Fibroblast of mammary gland (primary cell): ENCODE measurements at regions not wholly inside any gene's neighbourhood (a gene's known extent, or its start where the extent isn't known, plus 50 kb on each side); places are given as distances from the start of the nearest gene placed in this dataset.

Source experiments
- DNase-seq: peaks from one replicate; pipeline ENCODE4 v3.0.0-alpha.2; 2010; ENCODE audit warnings: low read depth
- H3K4me3 ChIP-seq: 2 replicates; pipeline ENCODE4 v1.5.1; 2011; ENCODE audit warnings: low read depth, mild to moderate bottlenecking, low read length, moderate library complexity; ENCODE audit not compliant: control insufficient read depth
- TF ChIP-seq, protein P1 (sequence below): conservative IDR thresholded peaks from 2 replicates; pipeline ENCODE4 v1.5.1; 2011; ENCODE audit warnings: low read depth, low read length, inconsistent platforms; ENCODE audit not compliant: control insufficient read depth, insufficient read depth

DNA sequence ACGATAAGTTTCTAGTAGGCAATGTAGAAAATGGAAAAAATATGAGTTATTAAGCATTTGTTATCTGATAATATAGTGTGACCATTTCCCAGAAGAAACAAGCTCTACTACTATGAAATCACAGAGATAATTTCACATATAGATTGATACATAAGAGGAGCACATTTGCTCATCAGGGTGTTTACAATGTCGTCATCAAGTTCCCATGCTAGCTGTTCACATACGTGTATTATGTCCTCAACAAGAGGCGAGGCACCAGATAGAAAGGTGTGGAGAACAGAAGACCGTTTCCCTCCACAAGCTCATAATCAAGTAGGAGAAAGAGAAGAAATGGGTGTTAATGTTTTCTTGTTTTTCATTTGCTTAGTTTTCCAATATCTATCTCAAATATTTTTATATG, 326.1 kb upstream of the ARID1B start:
- no peak overlapping the region for H3K4me3 ChIP-seq
- TF ChIP-seq, protein P1, sequence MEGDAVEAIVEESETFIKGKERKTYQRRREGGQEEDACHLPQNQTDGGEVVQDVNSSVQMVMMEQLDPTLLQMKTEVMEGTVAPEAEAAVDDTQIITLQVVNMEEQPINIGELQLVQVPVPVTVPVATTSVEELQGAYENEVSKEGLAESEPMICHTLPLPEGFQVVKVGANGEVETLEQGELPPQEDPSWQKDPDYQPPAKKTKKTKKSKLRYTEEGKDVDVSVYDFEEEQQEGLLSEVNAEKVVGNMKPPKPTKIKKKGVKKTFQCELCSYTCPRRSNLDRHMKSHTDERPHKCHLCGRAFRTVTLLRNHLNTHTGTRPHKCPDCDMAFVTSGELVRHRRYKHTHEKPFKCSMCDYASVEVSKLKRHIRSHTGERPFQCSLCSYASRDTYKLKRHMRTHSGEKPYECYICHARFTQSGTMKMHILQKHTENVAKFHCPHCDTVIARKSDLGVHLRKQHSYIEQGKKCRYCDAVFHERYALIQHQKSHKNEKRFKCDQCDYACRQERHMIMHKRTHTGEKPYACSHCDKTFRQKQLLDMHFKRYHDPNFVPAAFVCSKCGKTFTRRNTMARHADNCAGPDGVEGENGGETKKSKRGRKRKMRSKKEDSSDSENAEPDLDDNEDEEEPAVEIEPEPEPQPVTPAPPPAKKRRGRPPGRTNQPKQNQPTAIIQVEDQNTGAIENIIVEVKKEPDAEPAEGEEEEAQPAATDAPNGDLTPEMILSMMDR: no peak
- no peak for DNase-seq

DNA sequence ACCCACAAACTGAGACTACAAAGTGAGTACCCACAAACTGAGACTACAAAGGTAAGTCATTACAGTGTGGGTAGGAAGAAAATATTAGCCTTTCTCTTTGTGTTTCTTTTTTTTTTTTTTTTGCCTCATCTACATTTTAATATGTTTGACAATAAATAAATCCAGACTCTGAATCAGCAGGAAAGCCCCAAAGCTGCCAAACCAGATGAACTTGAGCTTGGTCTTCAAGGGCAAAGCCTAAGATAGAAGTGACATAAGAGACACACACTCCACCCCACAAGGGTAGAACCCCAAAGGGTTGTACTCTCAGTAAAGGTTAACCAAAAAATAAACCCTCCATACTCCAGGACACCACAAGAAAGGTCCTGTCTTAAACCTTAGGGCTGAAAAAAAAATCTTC, 326.8 kb upstream of the ARID1B start:
- TF ChIP-seq, protein P1: no peak
- no peak overlapping the region for H3K4me3 ChIP-seq
- no peak for DNase-seq

DNA sequence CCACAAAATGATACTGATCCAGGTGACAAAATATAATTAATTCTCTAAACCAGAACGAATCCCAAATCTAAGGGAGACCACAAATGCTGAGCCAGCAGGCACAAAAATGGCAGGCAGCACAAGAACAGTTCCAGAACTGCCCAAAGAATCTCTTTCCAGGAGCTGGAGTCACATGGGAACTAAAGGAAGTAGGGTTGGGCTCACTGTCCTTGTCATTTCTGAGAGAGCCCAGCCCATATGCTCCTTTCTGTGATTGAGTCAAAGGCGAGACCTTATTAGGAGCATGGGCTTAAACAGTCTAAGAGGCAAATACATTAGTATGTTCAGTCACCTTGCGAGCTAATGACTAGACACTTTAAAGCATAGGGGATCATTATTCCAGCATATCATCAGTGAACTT, 327.6 kb upstream of the ARID1B start:
- DNase-seq: no peak
- H3K4me3 ChIP-seq: no peak overlapping the region
- TF ChIP-seq, protein P1: no peak

DNA sequence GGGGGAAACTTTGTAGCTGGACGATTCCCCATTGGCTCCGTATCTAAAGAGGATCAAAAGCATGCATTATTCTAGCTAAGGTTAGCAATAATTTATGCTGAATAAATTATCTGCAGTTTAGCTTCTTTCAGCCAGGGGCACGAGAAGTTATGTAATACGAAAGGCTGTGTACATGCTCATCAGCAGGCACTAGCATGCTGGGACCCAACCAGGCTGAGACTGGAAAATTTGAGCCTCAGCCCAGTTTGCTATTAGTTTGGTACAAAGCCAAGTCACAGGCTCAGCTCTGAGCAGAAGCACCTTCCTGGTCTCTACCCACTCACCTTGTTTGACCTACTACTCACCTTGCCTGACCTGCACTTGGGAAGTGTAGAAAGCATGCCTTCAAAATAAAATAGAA, 328.1 kb upstream of the ARID1B start:
- DNase-seq: no peak
- H3K4me3 ChIP-seq: no peak overlapping the region
- TF ChIP-seq, protein P1: no peak

DNA sequence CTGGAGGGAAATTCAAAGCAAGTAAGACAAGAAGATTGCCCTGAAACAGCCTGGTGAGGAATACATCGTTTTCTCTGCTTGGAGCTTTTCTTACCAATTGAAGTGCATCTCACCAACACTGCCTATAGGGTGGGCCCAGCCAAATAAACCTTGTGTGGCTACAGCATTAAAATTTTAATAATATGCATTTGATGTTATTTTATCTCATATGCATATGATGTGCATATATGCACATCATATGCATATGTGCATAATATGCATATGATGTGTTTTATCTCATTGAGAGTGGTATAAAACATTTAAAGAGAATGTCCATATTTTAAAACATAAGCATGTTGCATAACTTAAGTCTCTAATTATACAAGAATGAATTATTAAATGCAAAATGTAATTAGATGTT, 328.6 kb upstream of the ARID1B start:
- no peak overlapping the region for H3K4me3 ChIP-seq
- no peak for DNase-seq
- TF ChIP-seq, protein P1: no peak

DNA sequence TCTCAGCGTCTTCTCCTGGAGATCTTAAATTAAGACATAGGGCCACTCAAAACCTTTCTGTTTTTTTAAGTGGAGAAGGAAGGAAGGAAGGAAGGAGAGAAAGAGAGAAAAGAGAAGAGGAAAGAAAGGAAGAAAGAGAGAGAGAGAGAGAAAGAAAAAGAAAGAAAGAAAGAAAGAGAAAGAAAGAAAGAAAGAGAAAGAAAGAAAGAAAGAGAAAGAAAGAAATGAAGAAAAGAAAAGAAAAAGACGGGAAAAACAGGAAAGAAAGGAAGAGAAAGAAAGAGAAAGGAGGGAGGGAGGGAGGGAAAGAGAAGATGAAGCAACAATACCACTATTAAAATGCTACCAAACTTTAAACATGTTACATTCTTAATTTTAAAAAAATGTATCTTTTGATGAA, 336.5 kb upstream of the ARID1B start:
- DNase-seq: no peak
- H3K4me3 ChIP-seq: no peak overlapping the region
- TF ChIP-seq, protein P1: no peak

DNA sequence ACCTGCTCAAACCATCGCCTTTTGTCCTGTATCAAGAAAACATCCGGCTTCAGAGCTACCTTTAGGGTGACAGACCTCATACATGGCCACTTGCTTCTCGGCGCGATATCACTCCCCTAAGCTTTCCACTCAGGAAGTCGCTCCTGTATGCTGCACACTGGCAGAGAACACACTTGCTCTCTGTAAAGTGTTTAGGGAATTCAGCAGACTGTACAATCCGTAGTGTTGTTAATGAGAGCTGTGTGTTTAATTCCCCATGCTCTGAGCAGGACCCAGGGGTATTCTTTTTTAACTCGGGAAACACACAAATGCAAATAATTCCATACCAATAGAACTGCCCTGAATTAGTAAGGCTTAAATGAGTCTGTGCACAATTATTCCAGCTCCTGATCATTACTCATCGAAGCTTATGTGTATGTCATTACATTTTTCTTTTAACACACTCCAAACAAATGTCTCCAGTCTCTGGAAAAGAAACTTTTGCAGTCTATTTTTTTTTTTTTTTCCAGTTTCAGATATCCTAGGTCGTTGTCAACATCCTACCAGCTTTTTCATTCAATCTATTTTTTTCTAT, 338.7 kb upstream of the ARID1B start:
- no peak overlapping the region for H3K4me3 ChIP-seq
- TF ChIP-seq, protein P1: no peak
- DNase-seq: no peak
